ENCODE measurements at regions not wholly inside any gene's neighbourhood (a gene's known extent, or its start where the extent isn't known, plus 50 kb on each side); places are given as distances from the start of the nearest gene placed in this dataset.
A peak's percentile ranks its signal among the peaks of the same experiment; 100 is the strongest.

DNA sequence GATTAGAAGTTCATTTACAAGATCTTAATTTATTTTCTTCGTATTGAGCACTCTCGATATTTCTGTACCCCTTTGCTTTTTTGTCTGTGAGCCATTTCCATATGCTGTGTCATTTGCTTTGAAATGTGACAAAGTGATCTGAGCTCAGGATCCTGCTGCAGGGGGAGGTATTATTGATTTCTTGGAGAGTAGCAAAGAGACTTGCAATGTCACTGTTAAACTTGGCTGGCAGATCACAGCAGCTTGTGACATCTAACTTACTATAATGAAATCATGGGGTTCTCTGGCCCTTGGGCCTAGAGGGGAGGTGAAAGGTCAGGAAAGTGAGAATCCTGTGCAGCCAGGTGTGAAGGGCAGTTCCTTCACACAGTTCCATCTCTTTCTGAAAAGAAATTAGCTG, 923.4 kb downstream of the REEP3 start:
- DNase-seq (ENCODE audit: low read depth) = no peak
- no peak overlapping the region for H3K4me3 ChIP-seq (ENCODE audit: control insufficient read depth, low read depth, low read length)
- TF ChIP-seq, protein P1, sequence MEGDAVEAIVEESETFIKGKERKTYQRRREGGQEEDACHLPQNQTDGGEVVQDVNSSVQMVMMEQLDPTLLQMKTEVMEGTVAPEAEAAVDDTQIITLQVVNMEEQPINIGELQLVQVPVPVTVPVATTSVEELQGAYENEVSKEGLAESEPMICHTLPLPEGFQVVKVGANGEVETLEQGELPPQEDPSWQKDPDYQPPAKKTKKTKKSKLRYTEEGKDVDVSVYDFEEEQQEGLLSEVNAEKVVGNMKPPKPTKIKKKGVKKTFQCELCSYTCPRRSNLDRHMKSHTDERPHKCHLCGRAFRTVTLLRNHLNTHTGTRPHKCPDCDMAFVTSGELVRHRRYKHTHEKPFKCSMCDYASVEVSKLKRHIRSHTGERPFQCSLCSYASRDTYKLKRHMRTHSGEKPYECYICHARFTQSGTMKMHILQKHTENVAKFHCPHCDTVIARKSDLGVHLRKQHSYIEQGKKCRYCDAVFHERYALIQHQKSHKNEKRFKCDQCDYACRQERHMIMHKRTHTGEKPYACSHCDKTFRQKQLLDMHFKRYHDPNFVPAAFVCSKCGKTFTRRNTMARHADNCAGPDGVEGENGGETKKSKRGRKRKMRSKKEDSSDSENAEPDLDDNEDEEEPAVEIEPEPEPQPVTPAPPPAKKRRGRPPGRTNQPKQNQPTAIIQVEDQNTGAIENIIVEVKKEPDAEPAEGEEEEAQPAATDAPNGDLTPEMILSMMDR (conservative IDR thresholded peaks at IDR 0.05; ENCODE audit: control insufficient read depth, insufficient read depth, low read depth, low read length) = no peak

DNA sequence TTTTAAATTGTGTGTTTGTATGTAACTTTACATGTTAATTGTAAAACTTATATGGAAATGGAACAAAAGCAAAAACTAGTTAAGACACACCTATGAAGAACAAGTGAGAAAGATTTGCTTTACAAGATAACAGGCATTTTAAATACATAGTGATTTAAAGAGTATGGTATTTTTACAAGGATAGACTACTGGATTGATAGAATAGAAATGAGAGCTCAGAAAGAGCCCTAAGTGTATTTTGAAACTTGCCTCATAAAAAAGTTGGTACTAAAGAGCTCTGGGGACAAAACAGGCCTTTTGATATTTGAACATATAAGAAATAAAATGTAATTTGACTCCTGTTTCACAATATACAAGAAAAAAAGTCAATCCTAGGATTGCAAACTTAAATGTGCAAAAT, 928.4 kb downstream of the REEP3 start:
- DNase-seq (ENCODE audit: low read depth) = no peak
- TF ChIP-seq, protein P1 (conservative IDR thresholded peaks at IDR 0.05; ENCODE audit: control insufficient read depth, insufficient read depth, low read depth, low read length) = no peak
- H3K4me3 ChIP-seq (ENCODE audit: control insufficient read depth, low read depth, low read length) = no peak overlapping the region

DNA sequence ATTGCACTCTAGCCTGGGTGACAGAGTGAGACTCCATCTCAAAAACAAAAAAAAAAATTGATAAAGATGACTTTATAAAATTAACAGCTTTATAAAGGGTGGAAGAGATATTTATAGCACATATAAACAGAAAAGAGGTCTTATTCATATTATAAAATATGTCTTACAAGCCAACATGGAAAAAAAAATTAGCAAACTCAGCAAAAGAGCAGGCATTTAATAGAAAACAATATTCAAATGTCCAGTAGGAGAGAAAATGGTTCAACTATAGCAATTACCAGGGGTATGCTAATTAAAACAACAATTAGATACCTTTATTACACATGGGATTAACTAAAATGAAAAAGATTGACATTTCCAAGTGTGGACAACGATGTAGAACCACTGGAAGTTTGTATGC, 929.1 kb downstream of the REEP3 start:
- no peak for DNase-seq (ENCODE audit: low read depth)
- TF ChIP-seq, protein P1 (conservative IDR thresholded peaks at IDR 0.05; ENCODE audit: control insufficient read depth, insufficient read depth, low read depth, low read length) = no peak
- no peak overlapping the region for H3K4me3 ChIP-seq (ENCODE audit: control insufficient read depth, low read depth, low read length)

DNA sequence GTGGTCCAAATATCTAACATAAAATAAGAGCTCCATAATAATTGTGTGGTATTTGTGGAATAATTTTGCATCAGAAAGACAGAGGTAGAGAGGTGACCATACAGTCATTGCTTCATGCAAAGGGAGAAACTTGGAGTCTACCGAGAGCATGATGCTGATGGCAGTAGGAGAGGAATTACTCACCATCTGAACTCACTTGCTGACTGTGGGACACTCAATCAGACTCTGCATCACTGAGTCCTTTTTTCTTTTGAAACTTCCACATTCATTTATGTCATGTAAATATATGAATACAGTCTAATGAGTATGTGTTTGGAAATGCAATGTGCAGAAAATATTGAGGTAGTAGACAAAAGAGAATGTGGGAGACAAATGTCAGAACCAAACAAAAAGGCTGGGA, 933.8 kb downstream of the REEP3 start:
- no peak for DNase-seq (ENCODE audit: low read depth)
- TF ChIP-seq, protein P1 (conservative IDR thresholded peaks at IDR 0.05; ENCODE audit: control insufficient read depth, insufficient read depth, low read depth, low read length) = no peak
- H3K4me3 ChIP-seq (ENCODE audit: control insufficient read depth, low read depth, low read length) = no peak overlapping the region

DNA sequence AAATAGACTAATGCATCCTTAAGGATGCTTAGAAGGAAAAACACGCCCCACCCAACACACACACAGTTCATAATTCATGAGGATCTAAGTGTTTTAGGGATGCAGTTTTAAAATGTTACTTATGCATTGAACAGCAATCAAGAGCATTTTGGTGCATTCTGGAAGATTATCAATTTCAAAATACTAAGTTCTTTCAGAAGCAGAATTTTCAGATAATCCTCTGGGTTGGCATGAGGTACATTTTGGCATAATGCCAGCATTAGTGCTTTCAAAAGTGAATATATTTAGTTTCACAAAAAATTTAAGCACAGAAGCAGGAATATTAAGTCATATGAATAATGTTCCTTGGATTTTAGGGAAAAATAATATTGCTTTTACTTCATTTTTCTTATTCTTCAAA, 937.1 kb downstream of the REEP3 start:
- no peak overlapping the region for H3K4me3 ChIP-seq (ENCODE audit: control insufficient read depth, low read depth, low read length)
- DNase-seq (ENCODE audit: low read depth) = no peak
- TF ChIP-seq, protein P1 (conservative IDR thresholded peaks at IDR 0.05; ENCODE audit: control insufficient read depth, insufficient read depth, low read depth, low read length) = no peak

DNA sequence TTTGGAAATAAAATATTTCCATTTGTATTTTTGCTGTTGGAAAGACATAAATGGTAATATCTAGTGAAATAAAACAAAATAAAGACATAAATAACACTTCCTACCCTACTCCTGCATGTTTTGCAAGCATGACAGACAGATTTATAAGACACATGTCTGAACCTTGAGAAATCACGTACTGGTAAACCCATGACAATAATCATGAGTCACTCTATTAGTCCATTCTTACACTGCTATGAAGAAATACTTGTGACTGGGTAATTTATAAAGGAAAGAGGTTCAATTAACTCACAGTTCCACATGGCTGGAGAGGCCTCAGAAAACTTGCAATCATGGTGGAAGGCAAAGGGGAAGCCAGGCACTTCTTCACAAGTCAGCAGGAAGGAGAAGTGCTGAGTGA, 942.2 kb downstream of the REEP3 start:
- peak; percentile 18 for DNase-seq (ENCODE audit: low read depth)
- no peak overlapping the region for H3K4me3 ChIP-seq (ENCODE audit: control insufficient read depth, low read depth, low read length)
- TF ChIP-seq, protein P1 (conservative IDR thresholded peaks at IDR 0.05; ENCODE audit: control insufficient read depth, insufficient read depth, low read depth, low read length) = no peak

DNA sequence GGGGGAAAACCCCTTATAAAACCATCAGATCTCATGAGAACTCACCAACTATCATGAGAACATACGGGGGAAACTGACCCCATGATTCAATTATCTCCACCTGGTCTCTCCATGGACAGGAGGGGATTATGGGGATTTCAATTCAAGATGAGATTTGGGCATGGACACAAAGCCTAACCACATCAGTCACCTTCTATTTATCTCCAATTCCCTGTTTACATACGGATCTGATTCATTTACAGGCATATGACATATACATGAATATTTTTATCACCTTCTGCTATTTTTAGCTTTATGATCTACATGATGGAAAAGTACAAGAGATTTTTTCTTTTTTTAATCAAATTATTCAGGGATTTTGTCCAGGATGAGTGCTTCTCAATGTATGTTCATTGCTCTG, 944.5 kb downstream of the REEP3 start:
- DNase-seq (ENCODE audit: low read depth) = no peak
- TF ChIP-seq, protein P1 (conservative IDR thresholded peaks at IDR 0.05; ENCODE audit: control insufficient read depth, insufficient read depth, low read depth, low read length) = no peak
- no peak overlapping the region for H3K4me3 ChIP-seq (ENCODE audit: control insufficient read depth, low read depth, low read length)

Measured in fibroblast of mammary gland (primary cell).